ENCODE measurements at regions not wholly inside any gene's neighbourhood (a gene's known extent, or its start where the extent isn't known, plus 50 kb on each side); places are given as distances from the start of the nearest gene placed in this dataset.

DNA sequence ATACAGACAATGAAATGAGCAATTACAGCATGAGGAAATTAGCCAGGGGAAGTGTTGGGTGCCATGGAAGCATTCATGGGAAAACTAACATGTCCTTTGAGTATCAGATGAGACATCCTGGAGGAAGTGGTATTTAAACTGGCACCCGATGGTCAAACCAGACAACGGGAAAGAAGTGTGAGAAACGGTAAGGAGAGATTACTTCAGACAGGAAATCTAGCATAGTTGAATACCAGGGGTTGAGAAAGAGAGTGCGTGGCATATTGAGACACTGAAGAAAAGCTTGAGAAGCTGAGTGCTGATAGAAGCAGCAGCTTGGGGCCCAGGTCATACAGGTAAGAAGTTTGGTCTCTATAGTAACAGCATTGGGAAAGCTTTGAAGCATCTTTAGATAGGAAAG lies 175.3 kb downstream of the C11orf87 start:
- TF ChIP-seq BHLHE40 (IDR thresholded peaks at IDR 0.05; ENCODE audit: borderline replicate concordance) (no peak), ZNF384 (IDR thresholded peaks at IDR 0.05) (no peak), SP1 (IDR thresholded peaks at IDR 0.05) (no peak), SUZ12 (IDR thresholded peaks at IDR 0.05) (no peak), HDGF (IDR thresholded peaks at IDR 0.05; ENCODE audit: borderline replicate concordance) (no peak), PKNOX1 (IDR thresholded peaks at IDR 0.05) (no peak), CTBP1 (IDR thresholded peaks at IDR 0.05; ENCODE audit: borderline replicate concordance) (no peak), NFRKB (IDR thresholded peaks at IDR 0.05) (no peak)
